Stimulated activated effector memory CD8-positive, alpha-beta T cell treated with anti-CD3 and anti-CD28 coated beads, Interleukin-12 subunit alpha, Interleukin-12 subunit beta, amount 100 ng/mL, for 72 hours (primary cell): ENCODE measurements at regions not wholly inside any gene's neighbourhood (a gene's known extent, or its start where the extent isn't known, plus 50 kb on each side); places are given as distances from the start of the nearest gene placed in this dataset.
"Not testable (repeated sequence)": the region's sequence is repeated elsewhere in the genome, so short reads cannot be mapped to it uniquely, and the experiment has no call there.

Source experiments
- ATAC-seq: fragments of 150-1000 bp; cut with Tn5 transposase; 2 replicates; pipeline ENCODE4 v1.10.0; 2021
- DNase-seq, 2 donors: peaks; one replicate each; pipeline ENCODE4 v3.0.0; 2021 to 2022; ENCODE audit warnings: low spot score in 2 of 2
- H3K27ac Mint-ChIP-seq: one replicate; pipeline ENCODE4 v1.8.0; 2022; ENCODE audit warnings: mild to moderate bottlenecking, mixed read lengths
- H3K36me3 Mint-ChIP-seq: one replicate; pipeline ENCODE4 v1.8.0; 2022; ENCODE audit warnings: mild to moderate bottlenecking, mixed read lengths
- H3K4me1 Mint-ChIP-seq: one replicate; pipeline ENCODE4 v1.8.0; 2022; ENCODE audit warnings: mixed read lengths
- H3K4me3 Mint-ChIP-seq: one replicate; pipeline ENCODE4 v1.8.0; 2022; ENCODE audit warnings: mild to moderate bottlenecking, mixed read lengths
- H3K9me3 Mint-ChIP-seq: one replicate; pipeline ENCODE4 v1.8.0; 2022; ENCODE audit warnings: mixed read lengths

GRCh38 chr6:91063362-91063761 lies 476.5 kb upstream of the MAP3K7 start:
- no peak for ATAC-seq
- Mint-ChIP-seq H3K9me3 (peaks cover 7% of the 10 kb centered on the region), H3K36me3 (no peaks in the 10 kb centered on the region), H3K4me1 (no peaks in the 10 kb centered on the region), H3K4me3 (no peak overlapping the region), H3K27ac (no peak overlapping the region)
- no peak for DNase-seq

DNA sequence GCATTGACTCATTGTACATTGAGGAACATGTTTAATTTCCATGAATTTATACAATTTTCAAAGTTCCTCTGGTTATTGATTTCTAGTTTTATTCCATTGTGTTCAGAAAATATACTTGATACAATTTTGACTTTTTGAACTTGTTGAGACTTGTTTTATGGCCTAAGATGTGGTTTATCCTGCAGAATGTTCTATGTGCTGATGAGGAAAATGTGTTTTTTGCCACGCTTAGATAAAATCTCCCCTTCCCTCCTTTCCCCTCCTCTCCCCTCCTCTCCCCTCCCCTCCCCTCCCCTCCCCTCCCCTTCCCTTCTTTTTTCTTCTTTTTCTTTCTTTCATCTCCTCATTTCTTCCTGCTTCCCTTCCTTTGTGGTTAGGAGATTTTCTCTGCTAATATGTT lies 470.8 kb upstream of the MAP3K7 start:
- ATAC-seq = no peak
- no peaks in the 10 kb centered on the region for H3K36me3 Mint-ChIP-seq
- no peak overlapping the region for H3K4me3 Mint-ChIP-seq
- H3K4me1 Mint-ChIP-seq = no peaks in the 10 kb centered on the region
- H3K9me3 Mint-ChIP-seq = peaks cover 4% of the 10 kb centered on the region
- no peak for DNase-seq
- no peak overlapping the region for H3K27ac Mint-ChIP-seq

DNA sequence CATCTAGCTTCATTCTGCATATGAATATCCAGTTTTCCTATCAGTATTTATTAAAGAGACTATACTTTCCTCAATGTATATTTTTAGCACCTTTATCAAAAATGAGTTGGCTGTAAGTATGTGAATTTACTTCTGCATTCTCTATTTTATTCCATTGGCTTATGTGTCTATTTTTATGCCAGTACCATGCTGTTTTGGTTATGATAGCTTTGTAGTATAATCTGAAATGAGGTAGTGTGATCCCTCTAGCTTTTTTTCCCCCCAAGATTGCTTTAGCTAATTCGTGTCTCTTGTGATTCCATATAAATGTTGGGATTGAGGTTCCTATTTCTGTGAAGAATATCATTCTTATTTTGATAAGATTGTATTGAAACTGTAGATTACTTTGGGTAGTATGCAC lies 469.1 kb upstream of the MAP3K7 start:
- DNase-seq (no peak), ATAC-seq (no peak)
- no peaks in the 10 kb centered on the region for H3K36me3 Mint-ChIP-seq
- H3K4me1 Mint-ChIP-seq = no peaks in the 10 kb centered on the region
- no peak overlapping the region for H3K27ac Mint-ChIP-seq
- no peak overlapping the region for H3K4me3 Mint-ChIP-seq
- peaks cover 4% of the 10 kb centered on the region for H3K9me3 Mint-ChIP-seq

DNA sequence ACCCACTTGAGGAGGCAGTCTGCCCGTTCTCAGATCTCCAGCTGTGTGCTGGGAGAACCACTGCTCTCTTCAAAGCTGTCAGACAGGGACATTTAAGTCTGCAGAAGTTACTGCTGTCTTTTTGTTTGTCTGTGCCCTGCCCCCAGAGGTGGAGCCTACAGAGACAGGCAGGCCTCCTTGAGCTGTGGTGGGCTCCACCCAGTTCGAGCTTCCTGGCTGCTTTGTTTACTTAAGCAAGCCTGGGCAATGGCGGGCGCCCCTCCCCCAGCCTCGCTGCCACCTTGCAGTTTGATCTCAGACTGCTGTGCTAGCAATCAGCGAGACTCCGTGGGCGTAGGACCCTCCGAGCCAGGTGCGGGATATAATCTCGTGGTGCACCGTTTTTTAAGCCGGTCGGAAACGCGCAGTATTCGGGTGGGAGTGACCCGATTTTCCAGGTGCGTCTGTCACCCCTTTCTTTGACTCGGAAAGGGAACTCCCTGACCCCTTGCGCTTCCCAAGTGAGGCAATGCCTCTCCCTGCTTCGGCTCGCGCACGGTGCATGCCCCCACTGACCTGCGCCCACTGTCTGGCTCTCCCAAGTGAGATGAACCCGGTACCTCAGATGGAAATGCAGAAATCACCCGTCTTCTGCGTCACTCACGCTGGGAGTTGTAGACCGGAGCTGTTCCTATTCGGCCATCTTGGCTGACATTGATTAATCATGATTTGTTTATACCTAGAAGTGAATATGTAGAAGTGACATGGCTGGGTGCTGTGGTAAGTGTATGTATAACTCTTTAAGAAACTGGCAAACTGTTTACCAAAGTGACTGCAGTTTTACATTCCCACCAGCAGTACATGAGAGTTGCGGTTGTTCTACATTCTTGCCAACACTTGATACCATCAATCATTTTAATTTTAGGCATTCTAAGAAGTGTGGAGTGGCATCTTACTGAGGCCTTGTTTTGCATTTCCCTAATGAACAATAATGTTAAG lies 465.9 kb upstream of the MAP3K7 start:
- not testable (repeated sequence) for H3K4me1 Mint-ChIP-seq, H3K27ac Mint-ChIP-seq, ATAC-seq, DNase-seq, H3K4me3 Mint-ChIP-seq, H3K9me3 Mint-ChIP-seq, H3K36me3 Mint-ChIP-seq

DNA sequence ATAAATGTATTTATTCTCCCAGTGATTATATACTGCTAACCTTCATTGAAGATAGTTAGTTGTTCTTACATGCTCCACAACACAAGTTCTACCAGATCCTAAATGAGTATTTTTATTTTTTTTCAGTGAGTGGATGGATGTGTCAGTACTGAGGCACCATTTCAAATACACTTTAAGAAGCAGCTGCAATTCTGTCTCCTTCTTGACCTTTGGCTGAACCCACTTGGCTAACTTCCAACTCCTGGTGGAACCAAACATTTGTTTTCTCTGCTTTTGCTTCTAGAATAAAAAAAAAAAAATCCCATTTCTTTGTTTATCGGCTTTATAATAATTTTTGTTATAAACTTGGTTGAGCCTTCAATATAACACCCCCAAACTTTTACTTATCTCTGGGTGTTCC lies 458.3 kb upstream of the MAP3K7 start:
- Mint-ChIP-seq H3K4me1 (no peaks in the 10 kb centered on the region), H3K36me3 (no peaks in the 10 kb centered on the region), H3K27ac (no peak overlapping the region), H3K9me3 (peaks cover 6% of the 10 kb centered on the region), H3K4me3 (no peak overlapping the region)
- ATAC-seq (no peak), DNase-seq (no peak)

DNA sequence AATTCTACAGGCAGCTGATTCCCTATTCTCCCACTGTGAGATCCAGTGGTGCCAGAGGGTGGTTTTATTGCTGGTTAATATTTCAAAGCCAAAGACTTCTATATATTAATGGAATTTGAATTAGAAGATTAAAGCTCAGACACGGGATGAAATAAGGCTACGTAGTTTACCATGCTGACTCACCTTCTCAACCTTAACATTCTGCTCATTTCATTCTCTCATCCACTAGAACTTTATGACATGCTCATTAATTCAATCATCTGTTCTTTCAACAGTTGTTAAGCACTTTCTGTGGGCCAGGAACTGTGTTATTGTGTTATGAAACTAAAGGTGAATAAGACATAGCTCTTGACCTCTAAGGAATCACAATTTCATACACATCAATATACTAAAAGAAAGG lies 456.9 kb upstream of the MAP3K7 start:
- peaks cover 6% of the 10 kb centered on the region for H3K9me3 Mint-ChIP-seq
- H3K27ac Mint-ChIP-seq = no peak overlapping the region
- H3K36me3 Mint-ChIP-seq = no peaks in the 10 kb centered on the region
- no peaks in the 10 kb centered on the region for H3K4me1 Mint-ChIP-seq
- ATAC-seq (no peak), DNase-seq (no peak)
- H3K4me3 Mint-ChIP-seq = no peak overlapping the region

DNA sequence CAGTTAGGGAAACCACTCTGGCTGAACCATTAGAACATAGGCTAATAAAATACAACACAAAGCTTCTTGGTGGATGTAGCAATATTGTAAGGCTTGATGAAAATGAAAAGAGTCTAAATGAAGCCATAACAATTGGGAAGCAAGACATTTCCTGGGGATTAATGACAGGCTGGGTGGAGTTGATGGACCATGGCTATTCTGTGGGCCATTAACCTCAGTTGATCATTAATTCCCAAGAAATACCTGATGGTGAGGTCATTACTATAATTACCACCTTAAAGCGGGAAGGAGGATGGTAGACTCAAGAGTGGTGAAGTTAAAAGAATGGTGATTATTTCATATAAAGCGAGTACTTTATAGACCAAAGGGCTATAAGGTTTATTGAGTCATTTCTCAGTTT lies 455.8 kb upstream of the MAP3K7 start:
- Mint-ChIP-seq H3K27ac (no peak overlapping the region), H3K4me1 (no peaks in the 10 kb centered on the region), H3K4me3 (no peak overlapping the region), H3K36me3 (no peaks in the 10 kb centered on the region), H3K9me3 (peaks cover 6% of the 10 kb centered on the region)
- DNase-seq (no peak), ATAC-seq (no peak)

DNA sequence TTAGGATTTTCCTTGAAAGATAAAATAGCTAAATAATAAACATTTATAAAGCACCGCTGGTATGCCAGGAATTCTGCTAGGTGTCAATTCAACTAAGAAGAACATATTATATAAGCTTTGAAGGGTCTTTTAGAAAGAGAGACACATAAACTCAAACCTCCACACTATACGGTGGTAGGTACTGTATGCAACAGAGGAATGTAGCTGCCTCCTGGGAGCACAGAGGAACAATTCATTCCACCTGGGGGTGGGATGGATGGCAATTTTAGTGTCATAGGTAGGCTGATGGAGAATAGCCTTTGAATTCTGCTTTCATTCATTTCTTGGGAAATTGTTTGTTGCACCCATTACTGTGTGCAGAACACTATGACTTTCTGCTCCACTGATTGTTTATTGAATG lies 447.1 kb upstream of the MAP3K7 start:
- no peak overlapping the region for H3K4me3 Mint-ChIP-seq
- peaks cover 3% of the 10 kb centered on the region for H3K9me3 Mint-ChIP-seq
- no peaks in the 10 kb centered on the region for H3K4me1 Mint-ChIP-seq
- DNase-seq (no peak), ATAC-seq (no peak)
- H3K36me3 Mint-ChIP-seq = no peaks in the 10 kb centered on the region
- no peak overlapping the region for H3K27ac Mint-ChIP-seq

DNA sequence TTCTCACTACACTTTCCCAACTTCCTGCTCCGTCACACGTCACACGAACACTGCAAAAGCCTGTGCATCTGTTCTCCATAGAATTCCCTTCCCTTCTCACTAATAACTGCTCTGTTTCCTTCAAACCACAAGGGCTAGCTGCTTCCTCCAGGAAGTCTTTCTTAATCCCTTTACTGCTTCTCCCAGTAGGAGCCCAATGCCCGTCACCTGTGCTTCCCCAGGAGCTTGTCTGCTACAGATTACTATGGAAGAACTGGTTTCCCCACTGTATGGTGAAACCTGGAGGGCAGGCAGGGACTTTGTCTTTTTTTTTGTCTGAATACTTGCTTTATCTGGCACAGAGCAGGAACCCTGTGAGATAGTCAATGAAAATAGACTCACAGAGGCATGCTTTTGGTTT lies 444.7 kb upstream of the MAP3K7 start:
- H3K36me3 Mint-ChIP-seq = no peaks in the 10 kb centered on the region
- no peak for DNase-seq
- H3K4me1 Mint-ChIP-seq = no peaks in the 10 kb centered on the region
- no peak for ATAC-seq
- H3K9me3 Mint-ChIP-seq = peaks cover 3% of the 10 kb centered on the region
- no peak overlapping the region for H3K27ac Mint-ChIP-seq
- H3K4me3 Mint-ChIP-seq = no peak overlapping the region

DNA sequence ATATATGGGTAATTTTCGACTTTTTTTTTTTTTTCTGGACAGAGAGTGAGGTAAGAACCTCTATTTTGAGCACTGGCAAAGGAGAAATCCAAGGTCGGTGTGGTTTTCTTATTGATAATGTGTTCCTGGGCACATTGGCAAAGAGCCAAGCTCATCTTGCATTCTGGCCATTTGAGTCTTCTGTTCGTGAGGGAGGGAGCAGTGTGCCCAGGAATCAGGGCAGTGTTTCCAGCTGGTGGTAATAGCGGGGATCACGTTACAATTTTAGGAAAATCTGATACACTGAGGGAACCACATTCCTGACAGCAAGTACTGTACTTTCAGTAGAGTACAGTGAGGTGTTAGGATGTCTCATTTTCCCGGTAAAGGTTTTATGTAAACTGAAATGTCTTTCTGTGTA lies 442.3 kb upstream of the MAP3K7 start:
- Mint-ChIP-seq H3K4me3 (no peak overlapping the region), H3K4me1 (no peaks in the 10 kb centered on the region), H3K9me3 (no peaks in the 10 kb centered on the region), H3K27ac (no peak overlapping the region), H3K36me3 (no peaks in the 10 kb centered on the region)
- no peak for DNase-seq
- no peak for ATAC-seq

GRCh38 chr6:91023529-91023928 lies 436.7 kb upstream of the MAP3K7 start:
- H3K36me3 Mint-ChIP-seq = no peaks in the 10 kb centered on the region
- ATAC-seq (no peak), DNase-seq (no peak)
- H3K4me3 Mint-ChIP-seq = no peak overlapping the region
- H3K27ac Mint-ChIP-seq = no peak overlapping the region
- H3K9me3 Mint-ChIP-seq = peaks cover 5% of the 10 kb centered on the region
- H3K4me1 Mint-ChIP-seq = no peaks in the 10 kb centered on the region

DNA sequence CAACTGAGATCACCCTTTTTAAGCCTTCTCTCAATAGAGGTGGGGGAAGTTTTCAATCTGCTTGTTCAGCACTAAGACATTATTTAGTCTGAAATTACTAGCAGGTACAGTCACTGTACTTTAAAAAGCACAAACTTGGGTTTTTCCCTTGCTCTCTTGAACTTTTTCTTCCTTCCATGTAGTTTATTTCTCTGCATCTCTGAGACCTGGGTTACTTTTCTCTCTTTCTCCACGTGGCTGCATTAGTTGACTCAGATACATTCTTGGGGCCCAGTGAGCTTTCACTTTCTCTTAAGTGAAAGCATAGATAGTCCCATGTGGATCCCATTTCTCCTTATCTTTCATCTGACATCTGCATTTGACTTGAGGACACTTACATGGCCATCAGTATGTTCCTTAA lies 433.9 kb upstream of the MAP3K7 start:
- ATAC-seq (no peak), DNase-seq (no peak)
- H3K9me3 Mint-ChIP-seq = peaks cover 7% of the 10 kb centered on the region
- no peak overlapping the region for H3K27ac Mint-ChIP-seq
- H3K36me3 Mint-ChIP-seq = no peaks in the 10 kb centered on the region
- no peak overlapping the region for H3K4me3 Mint-ChIP-seq
- H3K4me1 Mint-ChIP-seq = no peaks in the 10 kb centered on the region

DNA sequence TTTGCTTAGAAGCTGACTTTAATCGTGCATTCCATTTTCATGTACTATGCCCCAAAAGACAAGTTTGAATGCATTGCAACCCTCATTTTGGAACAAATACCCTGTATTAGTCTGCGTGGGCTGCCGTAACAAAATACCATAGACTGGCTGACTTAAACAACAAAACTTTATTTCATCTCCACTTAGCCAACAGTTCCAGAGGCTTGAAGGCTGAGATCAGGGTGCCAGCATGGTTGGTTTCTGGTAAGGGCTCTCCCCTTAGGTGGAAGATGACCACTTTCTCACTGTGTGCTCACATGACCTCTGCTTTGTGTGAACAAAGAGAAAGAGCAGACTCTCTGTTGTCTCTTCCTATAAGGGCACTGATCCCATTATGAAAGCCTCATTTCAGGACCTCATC lies 431.7 kb upstream of the MAP3K7 start:
- no peak overlapping the region for H3K27ac Mint-ChIP-seq
- no peak overlapping the region for H3K4me3 Mint-ChIP-seq
- ATAC-seq (no peak), DNase-seq (no peak)
- no peaks in the 10 kb centered on the region for H3K4me1 Mint-ChIP-seq
- H3K9me3 Mint-ChIP-seq = peaks cover 7% of the 10 kb centered on the region
- no peaks in the 10 kb centered on the region for H3K36me3 Mint-ChIP-seq

DNA sequence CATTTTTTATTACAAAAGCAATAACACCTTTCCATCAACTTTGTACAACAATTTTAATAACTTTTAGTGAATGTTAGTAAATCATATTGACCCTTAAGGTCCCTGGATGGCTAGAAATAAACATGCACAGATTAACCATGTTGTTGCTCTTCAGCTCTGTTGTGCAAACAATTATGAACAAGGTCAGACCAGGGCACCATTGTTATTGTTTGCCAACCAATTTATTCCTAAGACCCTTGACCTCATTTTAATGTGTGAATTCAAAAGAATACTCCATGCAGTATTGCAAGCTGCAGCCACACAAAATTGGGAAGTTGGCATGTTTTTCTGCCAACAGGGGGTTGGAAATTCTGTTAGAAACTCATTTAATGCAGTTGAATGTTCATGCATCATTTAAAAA lies 426.6 kb upstream of the MAP3K7 start:
- no peaks in the 10 kb centered on the region for H3K4me1 Mint-ChIP-seq
- no peaks in the 10 kb centered on the region for H3K36me3 Mint-ChIP-seq
- no peak overlapping the region for H3K27ac Mint-ChIP-seq
- no peak overlapping the region for H3K4me3 Mint-ChIP-seq
- ATAC-seq (no peak), DNase-seq (no peak)
- peaks cover 5% of the 10 kb centered on the region for H3K9me3 Mint-ChIP-seq

- Mint-ChIP-seq H3K27ac (no peak overlapping the region), H3K36me3 (no peaks in the 10 kb centered on the region), H3K4me3 (no peak overlapping the region), H3K9me3 (peaks cover 4% of the 10 kb centered on the region), H3K4me1 (no peaks in the 10 kb centered on the region)
- DNase-seq = no peak
- ATAC-seq = no peak
Measured at GRCh38 chr6:90997076-90997475, 410.2 kb upstream of the MAP3K7 start.

- DNase-seq (no peak), ATAC-seq (no peak)
- Mint-ChIP-seq H3K4me3 (no peak overlapping the region), H3K9me3 (peaks cover 4% of the 10 kb centered on the region), H3K4me1 (no peaks in the 10 kb centered on the region), H3K27ac (no peak overlapping the region), H3K36me3 (no peaks in the 10 kb centered on the region)
Measured at GRCh38 chr6:90993770-90994169, 406.9 kb upstream of the MAP3K7 start.
